ENCODE measurements at regions not wholly inside any gene's neighbourhood (a gene's known extent, or its start where the extent isn't known, plus 50 kb on each side); places are given as distances from the start of the nearest gene placed in this dataset.

DNA sequence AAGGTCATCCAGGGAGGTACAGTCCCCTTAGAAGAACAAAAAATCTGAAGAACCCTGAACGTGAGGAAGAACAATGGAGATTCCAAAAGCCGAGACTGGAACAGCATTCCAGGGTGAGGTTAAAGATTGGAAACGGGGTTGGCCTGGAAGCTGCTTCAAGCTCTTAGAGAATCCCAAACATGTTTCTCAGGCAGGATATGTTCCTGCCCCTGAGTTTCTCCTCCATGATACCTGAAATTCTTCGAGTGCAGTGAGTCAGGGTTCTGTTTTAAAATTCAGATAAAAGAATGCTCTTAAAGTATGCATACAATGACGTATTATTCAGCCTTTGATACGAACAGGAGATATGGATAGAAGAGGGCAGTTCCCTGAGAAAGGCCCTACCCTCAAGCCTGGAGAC is 293.1 kb downstream of the HS3ST3B1 start:
- no TSS peak for BruUV-seq (replicated peaks)
- Mint-ChIP-seq H3K9me3 (ENCODE audit: unreplicated experiment) (no peaks in the 10 kb centered on the region), H3K27me3 (ENCODE audit: insufficient read depth, unreplicated experiment) (peaks cover 9% of the 10 kb centered on the region), H3K36me3 (ENCODE audit: insufficient read depth, unreplicated experiment) (no peaks in the 10 kb centered on the region), H3K27ac (ENCODE audit: unreplicated experiment) (no peak overlapping the region), H3K4me1 (ENCODE audit: low read depth, unreplicated experiment) (no peaks in the 10 kb centered on the region), H3K4me3 (ENCODE audit: unreplicated experiment) (no peak overlapping the region)
- Histone ChIP-seq H3K36me3 (ENCODE audit: control insufficient read depth, insufficient read depth, low read length) (no peaks in the 10 kb centered on the region), H3K9me3 (no peaks in the 10 kb centered on the region), H3K4me1 (no peaks in the 10 kb centered on the region), H3K4me3 (ENCODE audit: low read depth, low read length) (no peak overlapping the region), H3K27me3 (replicated peaks; ENCODE audit: control insufficient read depth, insufficient read depth, low read length) (no peaks in the 10 kb centered on the region)
- POLR2A ChIA-PET: no interaction called here
- intact Hi-C loops (cut with micrococcal nuclease; ENCODE audit: unreplicated experiment): no loop called here
- no peak for DNase-seq
- CTCF ChIA-PET: no interaction called here
- TF ChIP-seq, protein P1, sequence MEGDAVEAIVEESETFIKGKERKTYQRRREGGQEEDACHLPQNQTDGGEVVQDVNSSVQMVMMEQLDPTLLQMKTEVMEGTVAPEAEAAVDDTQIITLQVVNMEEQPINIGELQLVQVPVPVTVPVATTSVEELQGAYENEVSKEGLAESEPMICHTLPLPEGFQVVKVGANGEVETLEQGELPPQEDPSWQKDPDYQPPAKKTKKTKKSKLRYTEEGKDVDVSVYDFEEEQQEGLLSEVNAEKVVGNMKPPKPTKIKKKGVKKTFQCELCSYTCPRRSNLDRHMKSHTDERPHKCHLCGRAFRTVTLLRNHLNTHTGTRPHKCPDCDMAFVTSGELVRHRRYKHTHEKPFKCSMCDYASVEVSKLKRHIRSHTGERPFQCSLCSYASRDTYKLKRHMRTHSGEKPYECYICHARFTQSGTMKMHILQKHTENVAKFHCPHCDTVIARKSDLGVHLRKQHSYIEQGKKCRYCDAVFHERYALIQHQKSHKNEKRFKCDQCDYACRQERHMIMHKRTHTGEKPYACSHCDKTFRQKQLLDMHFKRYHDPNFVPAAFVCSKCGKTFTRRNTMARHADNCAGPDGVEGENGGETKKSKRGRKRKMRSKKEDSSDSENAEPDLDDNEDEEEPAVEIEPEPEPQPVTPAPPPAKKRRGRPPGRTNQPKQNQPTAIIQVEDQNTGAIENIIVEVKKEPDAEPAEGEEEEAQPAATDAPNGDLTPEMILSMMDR (IDR thresholded peaks at IDR 0.05; ENCODE audit: insufficient read depth in 1 of 2, low read depth in 1 of 2, low read length in 1 of 2, severe bottlenecking in 1 of 2, unreplicated experiment in 1 of 2): no peak

DNA sequence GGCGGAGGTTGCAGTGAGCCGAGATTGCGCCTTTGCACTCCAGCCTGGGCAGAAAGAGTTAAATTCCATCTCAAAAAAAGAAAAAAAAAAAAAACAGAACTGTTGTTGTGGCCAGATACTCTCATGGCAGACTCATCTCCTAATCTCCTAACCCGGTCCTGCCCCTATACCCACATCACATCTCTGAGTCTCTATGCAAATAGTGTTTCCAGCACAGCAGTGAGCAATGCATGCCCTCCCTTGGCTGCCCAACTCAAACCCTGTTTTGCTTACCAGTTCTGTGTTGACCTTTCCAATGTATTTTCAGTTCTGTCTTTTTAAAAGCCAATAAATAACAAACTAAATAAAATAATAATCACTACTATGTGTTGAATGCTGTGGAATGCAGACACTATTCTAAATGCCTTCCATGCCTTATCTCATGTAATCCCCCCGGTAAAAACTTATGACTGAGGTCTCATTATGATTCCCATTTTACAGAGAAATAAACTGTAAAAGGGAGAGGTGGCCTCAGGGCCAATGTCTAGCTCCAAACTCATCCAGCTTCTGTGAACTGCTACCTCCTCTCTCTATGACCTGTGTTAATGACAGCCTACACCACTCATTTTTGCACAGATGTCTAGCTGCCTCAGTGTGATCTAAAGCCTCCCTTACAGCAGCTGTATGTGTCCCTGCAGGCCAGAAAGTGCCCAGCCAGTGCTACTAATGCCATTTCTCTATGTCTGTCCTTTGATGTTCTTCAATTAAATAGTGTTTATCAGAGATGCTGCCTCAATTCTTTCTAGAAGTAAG is 289.8 kb downstream of the HS3ST3B1 start:
- CTCF ChIA-PET: no interaction called here
- H3K27me3 ChIP-seq (replicated peaks; ENCODE audit: control insufficient read depth, insufficient read depth, low read length): no peaks in the 10 kb centered on the region
- H3K27ac Mint-ChIP-seq (ENCODE audit: unreplicated experiment): no peak overlapping the region

DNA sequence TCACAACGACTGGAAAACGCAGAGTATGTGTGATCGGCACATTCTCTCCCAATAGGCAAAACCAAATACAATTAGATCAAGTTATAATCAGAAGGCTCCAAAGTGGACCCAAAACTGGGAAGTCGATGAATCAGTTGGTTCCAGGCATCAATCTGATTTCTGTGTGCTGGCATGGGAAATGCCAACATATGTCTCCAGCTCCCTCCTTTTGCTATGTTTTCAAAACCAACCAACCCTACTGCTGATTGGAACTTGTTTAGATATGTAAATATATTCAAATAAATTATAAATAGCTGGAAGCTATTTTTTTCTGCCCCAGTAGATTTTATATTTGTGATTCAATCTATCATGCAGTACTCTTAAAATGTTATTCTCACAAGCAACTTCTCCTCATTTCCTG is 284.2 kb downstream of the HS3ST3B1 start:
- intact Hi-C loops (cut with micrococcal nuclease; ENCODE audit: unreplicated experiment): no loop called here
- no peak overlapping the region for H3K4me3 ChIP-seq (ENCODE audit: low read depth, low read length)
- H3K36me3 Mint-ChIP-seq (ENCODE audit: insufficient read depth, unreplicated experiment): no peaks in the 10 kb centered on the region
- H3K36me3 ChIP-seq (ENCODE audit: control insufficient read depth, insufficient read depth, low read length): no peaks in the 10 kb centered on the region
- TF ChIP-seq, protein P1 (IDR thresholded peaks at IDR 0.05; ENCODE audit: insufficient read depth in 1 of 2, low read depth in 1 of 2, low read length in 1 of 2, severe bottlenecking in 1 of 2, unreplicated experiment in 1 of 2): no peak
- no peaks in the 10 kb centered on the region for H3K4me1 ChIP-seq
- CTCF ChIA-PET: no interaction called here
- no peaks in the 10 kb centered on the region for H3K9me3 Mint-ChIP-seq (ENCODE audit: unreplicated experiment)
- no TSS peak for BruUV-seq (replicated peaks)
- DNase-seq: no peak
- no peaks in the 10 kb centered on the region for H3K27me3 ChIP-seq (replicated peaks; ENCODE audit: control insufficient read depth, insufficient read depth, low read length)
- H3K4me3 Mint-ChIP-seq (ENCODE audit: unreplicated experiment): no peak overlapping the region
- H3K27ac Mint-ChIP-seq (ENCODE audit: unreplicated experiment): no peak overlapping the region
- peaks cover 2% of the 10 kb centered on the region for H3K27me3 Mint-ChIP-seq (ENCODE audit: insufficient read depth, unreplicated experiment)
- no peaks in the 10 kb centered on the region for H3K9me3 ChIP-seq
- H3K4me1 Mint-ChIP-seq (ENCODE audit: low read depth, unreplicated experiment): no peaks in the 10 kb centered on the region
- POLR2A ChIA-PET: no interaction called here

More for the DNA sequence above, 289.8 kb downstream of the HS3ST3B1 start:
- no peaks in the 10 kb centered on the region for H3K9me3 ChIP-seq
- H3K4me1 ChIP-seq: no peaks in the 10 kb centered on the region
- intact Hi-C loops (cut with micrococcal nuclease; ENCODE audit: unreplicated experiment): no loop called here
- POLR2A ChIA-PET: no interaction called here
- Mint-ChIP-seq H3K4me3 (ENCODE audit: unreplicated experiment) (no peak overlapping the region), H3K4me1 (ENCODE audit: low read depth, unreplicated experiment) (no peaks in the 10 kb centered on the region), H3K27me3 (ENCODE audit: insufficient read depth, unreplicated experiment) (peaks cover 7% of the 10 kb centered on the region), H3K9me3 (ENCODE audit: unreplicated experiment) (no peaks in the 10 kb centered on the region), H3K36me3 (ENCODE audit: insufficient read depth, unreplicated experiment) (no peaks in the 10 kb centered on the region)
- no TSS peak for BruUV-seq (replicated peaks)
- TF ChIP-seq, protein P1 (IDR thresholded peaks at IDR 0.05; ENCODE audit: insufficient read depth in 1 of 2, low read depth in 1 of 2, low read length in 1 of 2, severe bottlenecking in 1 of 2, unreplicated experiment in 1 of 2): no peak
- no peaks in the 10 kb centered on the region for H3K36me3 ChIP-seq (ENCODE audit: control insufficient read depth, insufficient read depth, low read length)
- no peak for DNase-seq
- no peak overlapping the region for H3K4me3 ChIP-seq (ENCODE audit: low read depth, low read length)

All from Caco-2 (cell line).